B cell (primary cell): ENCODE measurements at regions not wholly inside any gene's neighbourhood (a gene's known extent, or its start where the extent isn't known, plus 50 kb on each side); places are given as distances from the start of the nearest gene placed in this dataset.

Experiments
- ATAC-seq: fragments of 200-7000 bp; cut with Tn5 transposase; one replicate; pipeline ENCODE4 v1.10.0; 2021; ENCODE audit warnings: low read depth, mild to moderate bottlenecking, moderate number of reproducible peaks, moderate library complexity
- CTCF ChIA-PET: fragments of 350-600 bp; sonication (Branson Sonifier 250); formaldehyde crosslinking; loops from one replicate; lab custom pipeline; 2021; ENCODE audit warnings: antibody characterized with exemption, inconsistent platforms; lab: Charles Lee
- POLR2A ChIA-PET: fragments of 350-600 bp; sonication (Branson Sonifier 250); formaldehyde crosslinking; loops from one replicate; lab custom pipeline; 2021; ENCODE audit warnings: antibody characterized with exemption; lab: Charles Lee
- DNase-seq: peaks from one replicate; pipeline ENCODE4 v3.0.0; 2013
- H2AFZ ChIP-seq: 2 replicates; pipeline ENCODE4 v1.6.1; 2012; ENCODE audit warnings: mild to moderate bottlenecking, low read depth, low read length; ENCODE audit not compliant: insufficient read depth, poor library complexity, severe bottlenecking
- H3K27ac ChIP-seq, 2 donors: 1 replicate in 1 of 2; 2 replicates in 1 of 2; pipeline ENCODE4 v1.5.1; 2012 to 2013; ENCODE audit warnings: low read length in 2 of 2, mild to moderate bottlenecking in 2 of 2, moderate library complexity in 1 of 2
- H3K27me3 ChIP-seq, 4 experiments: fragments of 200-600 bp in 1 of 4; sonication (generic) in 1 of 4; replicated peaks in 1 of 4; 1 replicate in 2 of 4; 2 replicates in 2 of 4; pipeline versions ENCODE4 v1.6.1 to v1.7.0; 2013 to 2016; ENCODE audit warnings: low read length in 3 of 4, mild to moderate bottlenecking in 2 of 4, mixed read lengths in 1 of 4, moderate library complexity in 1 of 4; ENCODE audit not compliant: insufficient read depth in 4 of 4, control insufficient read depth in 3 of 4; ENCODE audit errors: control extremely low read depth in 1 of 4
- H3K36me3 ChIP-seq, 2 experiments: replicated peaks in 1 of 2; 1 replicate in 1 of 2; 2 replicates in 1 of 2; pipeline versions ENCODE4 v1.6.1 to v1.7.1; 2013; ENCODE audit warnings: low read length in 1 of 2; ENCODE audit not compliant: insufficient read depth in 2 of 2, control insufficient read depth in 1 of 2; ENCODE audit errors: control extremely low read depth in 1 of 2, extremely low read depth in 1 of 2
- H3K4me1 ChIP-seq, 2 donors: fragments of 200-600 bp in 1 of 2; sonication (generic) in 1 of 2; 1 replicate in 1 of 2; 2 replicates in 1 of 2; pipeline versions ENCODE4 v1.5.1 to v1.6.1; 2013 to 2017; ENCODE audit warnings: low read length in 2 of 2; ENCODE audit not compliant: control insufficient read depth in 2 of 2, insufficient read depth in 2 of 2
- H3K4me2 ChIP-seq: replicated peaks from 2 replicates; pipeline ENCODE3; 2012; ENCODE audit warnings: mild to moderate bottlenecking, low read depth, low read length; ENCODE audit not compliant: poor library complexity, severe bottlenecking
- H3K4me3 ChIP-seq, 5 experiments: fragments of 200-600 bp in 1 of 5; sonication (generic) in 1 of 5; 1 replicate in 3 of 5; 2 replicates in 2 of 5; pipeline versions ENCODE4 v1.5.1 to v1.7.0; 2011 to 2016; ENCODE audit warnings: low read length in 4 of 5, mild to moderate bottlenecking in 4 of 5, low read depth in 2 of 5, control low read depth in 1 of 5, moderate library complexity in 1 of 5; ENCODE audit not compliant: insufficient read depth in 1 of 5; ENCODE audit errors: control extremely low read depth in 1 of 5, extremely low read depth in 1 of 5
- H3K79me2 ChIP-seq: fragments of 200-600 bp; sonication (generic); one replicate; pipeline ENCODE4 v1.6.0; 2016; ENCODE audit warnings: low read length; ENCODE audit not compliant: control insufficient read depth, insufficient read depth
- H3K9ac ChIP-seq: fragments of 200-600 bp; sonication (generic); 2 replicates; pipeline ENCODE4 v1.6.1; 2017; ENCODE audit warnings: mild to moderate bottlenecking, low read length, moderate library complexity
- H3K9me3 ChIP-seq, 3 donors: one replicate each; pipeline versions ENCODE4 v1.6.1 to v1.7.1; 2013; ENCODE audit warnings: low read length in 2 of 3; ENCODE audit not compliant: control insufficient read depth in 2 of 3, insufficient read depth in 1 of 3; ENCODE audit errors: control extremely low read depth in 1 of 3
- H4K20me1 ChIP-seq: 2 replicates; pipeline ENCODE4 v1.6.0; 2012; ENCODE audit warnings: mild to moderate bottlenecking, low read length; ENCODE audit not compliant: insufficient read depth, control insufficient read depth, poor library complexity, severe bottlenecking
- H3K27ac Mint-ChIP-seq: one replicate; pipeline ENCODE4 v1.8.0; 2021; ENCODE audit warnings: mixed read lengths
- H3K27me3 Mint-ChIP-seq: one replicate; pipeline ENCODE4 v1.8.0; 2021; ENCODE audit warnings: mixed read lengths
- H3K4me1 Mint-ChIP-seq: one replicate; pipeline ENCODE4 v1.8.0; 2021; ENCODE audit warnings: mixed read lengths
- H3K4me3 Mint-ChIP-seq: one replicate; pipeline ENCODE4 v1.8.0; 2021; ENCODE audit warnings: mixed read lengths
- H3K9me3 Mint-ChIP-seq: one replicate; pipeline ENCODE4 v1.8.0; 2022; ENCODE audit warnings: mixed read lengths; ENCODE audit not compliant: insufficient read depth
- EZH2 ChIP-seq: IDR thresholded peaks from 2 replicates; pipeline ENCODE4 v1.6.1; 2012; ENCODE audit warnings: borderline replicate concordance, low read depth, mild to moderate bottlenecking, moderate library complexity, low read length; ENCODE audit not compliant: insufficient read depth, poor library complexity, severe bottlenecking
- WGBS: methylation state at CpG from one replicate; pipeline ENCODE4 v1.1.5; 2013; ENCODE audit warnings: missing lambda C conversion rate; ENCODE audit not compliant: insufficient coverage; 5-methylcytosine and 5-hydroxymethylcytosine counted together
- intact Hi-C: fragments of 100-400 bp; cut with micrococcal nuclease; formaldehyde crosslinking; loops from one replicate; pipeline ENCODE4 v1.10.0; 2022
- TF ChIP-seq, protein P1 (sequence below): fragments of 200-600 bp; IDR thresholded peaks from one replicate; pipeline ENCODE4 v1.8.0; 2022; ENCODE audit warnings: antibody characterized with exemption, mild to moderate bottlenecking

DNA sequence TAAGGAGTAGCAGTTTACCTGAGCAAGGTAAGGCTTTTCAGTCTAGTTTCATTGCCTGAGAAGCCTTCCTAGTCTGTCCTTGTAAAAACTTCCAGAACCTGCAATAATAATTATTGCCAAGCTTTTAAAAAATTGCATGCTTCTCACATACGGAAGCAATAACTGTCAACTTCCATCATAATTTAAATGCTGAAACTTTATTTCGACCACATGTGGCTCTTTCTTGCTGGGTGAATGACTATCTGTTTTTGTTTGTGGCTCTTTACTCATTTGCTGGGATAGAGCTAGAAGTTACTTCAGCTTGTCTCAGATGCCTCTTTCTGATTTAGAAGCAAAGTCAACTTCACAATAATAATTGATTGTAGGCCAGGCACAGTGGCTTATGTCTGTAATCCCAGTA is 95.9 kb upstream of the COL21A1 start:
- H3K9ac ChIP-seq, result no peak overlapping the region
- DNase-seq (no peak), ATAC-seq (no peak)
- TF ChIP-seq, protein P1, sequence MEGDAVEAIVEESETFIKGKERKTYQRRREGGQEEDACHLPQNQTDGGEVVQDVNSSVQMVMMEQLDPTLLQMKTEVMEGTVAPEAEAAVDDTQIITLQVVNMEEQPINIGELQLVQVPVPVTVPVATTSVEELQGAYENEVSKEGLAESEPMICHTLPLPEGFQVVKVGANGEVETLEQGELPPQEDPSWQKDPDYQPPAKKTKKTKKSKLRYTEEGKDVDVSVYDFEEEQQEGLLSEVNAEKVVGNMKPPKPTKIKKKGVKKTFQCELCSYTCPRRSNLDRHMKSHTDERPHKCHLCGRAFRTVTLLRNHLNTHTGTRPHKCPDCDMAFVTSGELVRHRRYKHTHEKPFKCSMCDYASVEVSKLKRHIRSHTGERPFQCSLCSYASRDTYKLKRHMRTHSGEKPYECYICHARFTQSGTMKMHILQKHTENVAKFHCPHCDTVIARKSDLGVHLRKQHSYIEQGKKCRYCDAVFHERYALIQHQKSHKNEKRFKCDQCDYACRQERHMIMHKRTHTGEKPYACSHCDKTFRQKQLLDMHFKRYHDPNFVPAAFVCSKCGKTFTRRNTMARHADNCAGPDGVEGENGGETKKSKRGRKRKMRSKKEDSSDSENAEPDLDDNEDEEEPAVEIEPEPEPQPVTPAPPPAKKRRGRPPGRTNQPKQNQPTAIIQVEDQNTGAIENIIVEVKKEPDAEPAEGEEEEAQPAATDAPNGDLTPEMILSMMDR, result no peak
- no peak for TF ChIP-seq EZH2
- no peaks in the 10 kb centered on the region for H4K20me1 ChIP-seq
- no peak overlapping the region for H2AFZ ChIP-seq
- no peak overlapping the region for H3K4me2 ChIP-seq
- H3K27me3 ChIP-seq, result peaks cover 0 to 4% (median 0%) of the 10 kb centered on the region in 4 experiments
- H3K4me1 ChIP-seq, result no peaks in the 10 kb centered on the region
- WGBS, result no CpG with 5 or more reads among the region's 2 CpGs
- CTCF ChIA-PET, result no interaction called here
- intact Hi-C loops, result no loop called here
- Mint-ChIP-seq H3K4me1 (no peaks in the 10 kb centered on the region), H3K4me3 (no peak overlapping the region), H3K27ac (no peak overlapping the region), H3K27me3 (peaks cover 5% of the 10 kb centered on the region), H3K9me3 (no peaks in the 10 kb centered on the region)
- no peaks in the 10 kb centered on the region for H3K9me3 ChIP-seq
- no peaks in the 10 kb centered on the region for H3K36me3 ChIP-seq
- H3K79me2 ChIP-seq, result no peaks in the 10 kb centered on the region
- H3K4me3 ChIP-seq, result no peak overlapping the region
- POLR2A ChIA-PET, result no interaction called here
- H3K27ac ChIP-seq, result no peak overlapping the region

DNA sequence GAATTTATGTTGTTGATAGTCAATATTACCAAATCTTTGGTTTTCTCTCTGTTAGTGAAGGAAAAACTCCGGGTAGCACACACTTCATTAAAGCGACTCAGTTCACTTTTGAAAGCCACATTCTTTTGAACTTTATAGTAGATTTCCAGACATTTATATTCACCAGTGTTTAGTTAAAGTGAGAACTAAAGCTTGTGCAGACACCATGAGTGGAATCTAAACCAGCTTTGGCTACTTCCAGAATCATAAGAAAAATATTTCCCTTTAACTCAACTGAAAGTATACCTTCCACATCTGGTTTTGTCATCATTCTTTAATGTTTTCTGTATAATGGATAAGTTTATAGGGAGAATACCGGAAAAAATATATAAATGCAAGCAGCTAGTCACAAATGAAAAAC is 92.1 kb upstream of the COL21A1 start:
- Histone ChIP-seq H3K27me3 (no peaks in the 10 kb centered on the region), H3K79me2 (no peaks in the 10 kb centered on the region), H4K20me1 (no peaks in the 10 kb centered on the region), H3K4me2 (no peak overlapping the region), H3K36me3 (no peaks in the 10 kb centered on the region), H2AFZ (no peak overlapping the region), H3K4me1 (no peaks in the 10 kb centered on the region), H3K27ac (no peak overlapping the region), H3K4me3 (no peak overlapping the region), H3K9me3 (no peaks in the 10 kb centered on the region), H3K9ac (no peak overlapping the region)
- ChIA-PET CTCF (no interaction called here), POLR2A (no interaction called here)
- DNase-seq, result no peak
- intact Hi-C loops, result no loop called here
- Mint-ChIP-seq H3K4me3 (no peak overlapping the region), H3K4me1 (no peaks in the 10 kb centered on the region), H3K9me3 (no peaks in the 10 kb centered on the region), H3K27me3 (no peaks in the 10 kb centered on the region), H3K27ac (no peak overlapping the region)
- TF ChIP-seq EZH2, result no peak
- TF ChIP-seq, protein P1, result no peak
- WGBS, result no CpG with 5 or more reads among the region's 3 CpGs
- ATAC-seq, result no peak
